A673 (cell line): ENCODE measurements at regions not wholly inside any gene's neighbourhood (a gene's known extent, or its start where the extent isn't known, plus 50 kb on each side); places are given as distances from the start of the nearest gene placed in this dataset.
A peak's percentile ranks its signal among the peaks of the same experiment; 100 is the strongest.

Source experiments
- CTCF ChIP-seq: fragments of 300-800, 200-600 bp; sonication (generic); conservative IDR thresholded peaks from 2 replicates; pipeline ENCODE4 v1.5.1; 2017; ENCODE audit warnings: low read depth, mild to moderate bottlenecking, antibody characterized with exemption, low read length, moderate library complexity, mixed read lengths
- EZH2 ChIP-seq: fragments of 200-600 bp; sonication (generic); IDR thresholded peaks from 2 replicates; pipeline ENCODE4 v1.6.1; 2017; ENCODE audit warnings: borderline replicate concordance, low read depth, mild to moderate bottlenecking, mixed read lengths, antibody characterized with exemption, low read length; ENCODE audit not compliant: poor library complexity, severe bottlenecking

DNA sequence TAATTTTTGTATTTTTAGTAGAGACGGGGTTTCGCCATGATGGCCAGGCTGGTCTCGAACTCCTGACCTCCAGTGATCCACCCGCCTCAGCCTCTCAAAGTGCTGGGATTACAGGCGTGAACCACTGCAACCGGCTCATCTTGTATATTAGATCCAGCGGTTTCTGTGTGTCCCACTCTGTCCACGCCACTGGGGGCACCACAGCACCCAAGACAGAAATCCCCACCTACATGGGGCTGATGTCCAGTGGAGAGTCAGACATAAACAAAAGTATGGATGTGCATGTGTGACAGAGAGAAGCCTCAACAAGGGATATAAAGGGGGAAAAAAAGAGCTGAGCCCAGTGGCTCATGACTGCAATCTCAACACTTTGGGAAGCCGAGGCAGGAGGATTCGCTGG is 65.8 kb upstream of the ADGRE5 start:
- TF ChIP-seq CTCF (0 out of 2 replicates have a peak, but pooled peaks have one; percentile 21), EZH2 (no peak)
